WTC11 (cell line): ENCODE measurements at regions not wholly inside any gene's neighbourhood (a gene's known extent, or its start where the extent isn't known, plus 50 kb on each side); places are given as distances from the start of the nearest gene placed in this dataset.

Source experiments
- ATAC-seq: fragments of 200-7000 bp; cut with Tn5 transposase; 2 replicates; pipeline ENCODE4 v1.10.0; 2021; ENCODE audit warnings: mild to moderate bottlenecking, moderate library complexity
- CTCF ChIA-PET: fragments of 300-600 bp; sonication (Branson Sonifier 250); formaldehyde crosslinking; loops from one replicate; lab custom pipeline; 2021; ENCODE audit warnings: antibody characterized with exemption; lab: Charles Lee
- POLR2A ChIA-PET: fragments of 350-600 bp; sonication (Branson Sonifier 250); formaldehyde crosslinking; loops from one replicate; lab custom pipeline; 2021; ENCODE audit warnings: antibody characterized with exemption; lab: Charles Lee
- DNase-seq: peaks from one replicate; pipeline ENCODE4 v3.0.0; 2021; ENCODE audit warnings: low spot score
- H3K27ac Mint-ChIP-seq: 2 replicates; pipeline ENCODE4 v1.8.0; 2021; ENCODE audit warnings: mixed read lengths
- H3K27me3 Mint-ChIP-seq: 2 replicates; pipeline ENCODE4 v1.8.0; 2021; ENCODE audit warnings: low read depth, mild to moderate bottlenecking, moderate library complexity, mixed read lengths
- H3K36me3 Mint-ChIP-seq: 2 replicates; pipeline ENCODE4 v1.8.0; 2021; ENCODE audit warnings: mixed read lengths
- H3K4me1 Mint-ChIP-seq: 2 replicates; pipeline ENCODE4 v1.8.0; 2022; ENCODE audit warnings: mixed read lengths
- H3K4me3 Mint-ChIP-seq: 2 replicates; pipeline ENCODE4 v1.8.0; 2021; ENCODE audit warnings: mild to moderate bottlenecking, moderate library complexity, mixed read lengths
- H3K9me3 Mint-ChIP-seq: 2 replicates; pipeline ENCODE4 v1.8.0; 2021; ENCODE audit warnings: mixed read lengths
- AR ChIP-seq: fragments of 250-450 bp; sonication (Bioruptor Pico); IDR thresholded peaks from 2 replicates; pipeline ENCODE4 v1.9.0; 2021; ENCODE audit warnings: mild to moderate bottlenecking
- ATF1 ChIP-seq: sonication (generic); formaldehyde crosslinking; IDR thresholded peaks from 2 replicates; pipeline ENCODE4 v1.8.1; 2023; ENCODE audit warnings: mild to moderate bottlenecking, moderate library complexity, missing genetic modification reagents
- CBFB ChIP-seq: sonication (generic); formaldehyde crosslinking; IDR thresholded peaks from 2 replicates; pipeline ENCODE4 v1.8.1; 2022; ENCODE audit warnings: mild to moderate bottlenecking, low read depth, missing genetic modification reagents
- EMX1 ChIP-seq: fragments of 250-450 bp; sonication (Bioruptor Pico); IDR thresholded peaks from 2 replicates; pipeline ENCODE4 v1.8.0; 2021; ENCODE audit warnings: mild to moderate bottlenecking
- ESRRA ChIP-seq: sonication (generic); formaldehyde crosslinking; IDR thresholded peaks from 2 replicates; pipeline ENCODE4 v1.8.1; 2022; ENCODE audit warnings: mild to moderate bottlenecking, missing genetic modification reagents, borderline replicate concordance
- ETV6 ChIP-seq: sonication (generic); formaldehyde crosslinking; IDR thresholded peaks from 2 replicates; pipeline ENCODE4 v1.8.1; 2022; ENCODE audit warnings: mild to moderate bottlenecking, missing genetic modification reagents
- FOXK1 ChIP-seq: sonication (generic); formaldehyde crosslinking; IDR thresholded peaks from 2 replicates; pipeline ENCODE4 v1.8.0; 2022; ENCODE audit warnings: mild to moderate bottlenecking, moderate library complexity, missing genetic modification reagents
- IRF1 ChIP-seq: sonication (generic); formaldehyde crosslinking; IDR thresholded peaks from 2 replicates; pipeline ENCODE4 v1.8.0; 2023; ENCODE audit warnings: missing genetic modification reagents
- NR3C1 ChIP-seq: sonication (generic); formaldehyde crosslinking; conservative IDR thresholded peaks from 2 replicates; pipeline ENCODE4 v1.8.1; 2023; ENCODE audit warnings: low read depth, mild to moderate bottlenecking, missing genetic modification reagents
- PRRX2 ChIP-seq: fragments of 250-450 bp; sonication (Bioruptor Pico); IDR thresholded peaks from 2 replicates; pipeline ENCODE4 v1.8.0; 2021; ENCODE audit warnings: mild to moderate bottlenecking
- RORB ChIP-seq: fragments of 250-450 bp; sonication (Bioruptor Pico); IDR thresholded peaks from 2 replicates; pipeline ENCODE4 v1.9.0; 2021; ENCODE audit warnings: mild to moderate bottlenecking
- SP1 ChIP-seq: sonication (generic); formaldehyde crosslinking; conservative IDR thresholded peaks from 2 replicates; pipeline ENCODE4 v1.8.1; 2022; ENCODE audit warnings: missing genetic modification reagents
- ZNF138 ChIP-seq: sonication (generic); formaldehyde crosslinking; conservative IDR thresholded peaks from 2 replicates; pipeline ENCODE4 v1.8.1; 2022; ENCODE audit warnings: mild to moderate bottlenecking, moderate library complexity, missing genetic modification reagents
- ZNF232 ChIP-seq: sonication (generic); formaldehyde crosslinking; IDR thresholded peaks from 2 replicates; pipeline ENCODE4 v1.8.0; 2022; ENCODE audit warnings: mild to moderate bottlenecking, missing genetic modification reagents
- ZNF671 ChIP-seq: fragments of 250-450 bp; sonication (Bioruptor Pico); IDR thresholded peaks from 2 replicates; pipeline ENCODE4 v1.8.0; 2021; ENCODE audit warnings: mild to moderate bottlenecking
- TF ChIP-seq, protein P1 (sequence below): sonication (generic); formaldehyde crosslinking; IDR thresholded peaks from 2 replicates; pipeline ENCODE4 v1.8.1; 2023; ENCODE audit warnings: mild to moderate bottlenecking, missing genetic modification reagents
- TF ChIP-seq, protein P2 (sequence below): fragments of 250-450 bp; sonication (Bioruptor Pico); conservative IDR thresholded peaks from 2 replicates; pipeline ENCODE4 v1.9.0; 2021; ENCODE audit warnings: mild to moderate bottlenecking
- TF ChIP-seq, protein P3 (sequence below): sonication (generic); formaldehyde crosslinking; IDR thresholded peaks from 2 replicates; pipeline ENCODE4 v1.8.1; 2022; ENCODE audit warnings: low read depth, mild to moderate bottlenecking, moderate library complexity, missing genetic modification reagents, borderline replicate concordance
- TF ChIP-seq, protein P4 (sequence below): sonication (generic); formaldehyde crosslinking; IDR thresholded peaks from 2 replicates; pipeline ENCODE4 v1.8.1; 2023; ENCODE audit warnings: mild to moderate bottlenecking, missing genetic modification reagents
- TF ChIP-seq, protein P5 (sequence below): fragments of 250-450 bp; sonication (Bioruptor Pico); IDR thresholded peaks from 2 replicates; pipeline ENCODE4 v1.9.0; 2021; ENCODE audit warnings: mild to moderate bottlenecking

- TF ChIP-seq AR (no peak), RORB (no peak), ATF1 (CRISPR knock-in tag) (no peak), IRF1 (CRISPR knock-in tag) (no peak)
- TF ChIP-seq, protein P1, sequence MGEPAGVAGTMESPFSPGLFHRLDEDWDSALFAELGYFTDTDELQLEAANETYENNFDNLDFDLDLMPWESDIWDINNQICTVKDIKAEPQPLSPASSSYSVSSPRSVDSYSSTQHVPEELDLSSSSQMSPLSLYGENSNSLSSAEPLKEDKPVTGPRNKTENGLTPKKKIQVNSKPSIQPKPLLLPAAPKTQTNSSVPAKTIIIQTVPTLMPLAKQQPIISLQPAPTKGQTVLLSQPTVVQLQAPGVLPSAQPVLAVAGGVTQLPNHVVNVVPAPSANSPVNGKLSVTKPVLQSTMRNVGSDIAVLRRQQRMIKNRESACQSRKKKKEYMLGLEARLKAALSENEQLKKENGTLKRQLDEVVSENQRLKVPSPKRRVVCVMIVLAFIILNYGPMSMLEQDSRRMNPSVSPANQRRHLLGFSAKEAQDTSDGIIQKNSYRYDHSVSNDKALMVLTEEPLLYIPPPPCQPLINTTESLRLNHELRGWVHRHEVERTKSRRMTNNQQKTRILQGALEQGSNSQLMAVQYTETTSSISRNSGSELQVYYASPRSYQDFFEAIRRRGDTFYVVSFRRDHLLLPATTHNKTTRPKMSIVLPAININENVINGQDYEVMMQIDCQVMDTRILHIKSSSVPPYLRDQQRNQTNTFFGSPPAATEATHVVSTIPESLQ (CRISPR knock-in tag): no peak
- TF ChIP-seq, protein P2, sequence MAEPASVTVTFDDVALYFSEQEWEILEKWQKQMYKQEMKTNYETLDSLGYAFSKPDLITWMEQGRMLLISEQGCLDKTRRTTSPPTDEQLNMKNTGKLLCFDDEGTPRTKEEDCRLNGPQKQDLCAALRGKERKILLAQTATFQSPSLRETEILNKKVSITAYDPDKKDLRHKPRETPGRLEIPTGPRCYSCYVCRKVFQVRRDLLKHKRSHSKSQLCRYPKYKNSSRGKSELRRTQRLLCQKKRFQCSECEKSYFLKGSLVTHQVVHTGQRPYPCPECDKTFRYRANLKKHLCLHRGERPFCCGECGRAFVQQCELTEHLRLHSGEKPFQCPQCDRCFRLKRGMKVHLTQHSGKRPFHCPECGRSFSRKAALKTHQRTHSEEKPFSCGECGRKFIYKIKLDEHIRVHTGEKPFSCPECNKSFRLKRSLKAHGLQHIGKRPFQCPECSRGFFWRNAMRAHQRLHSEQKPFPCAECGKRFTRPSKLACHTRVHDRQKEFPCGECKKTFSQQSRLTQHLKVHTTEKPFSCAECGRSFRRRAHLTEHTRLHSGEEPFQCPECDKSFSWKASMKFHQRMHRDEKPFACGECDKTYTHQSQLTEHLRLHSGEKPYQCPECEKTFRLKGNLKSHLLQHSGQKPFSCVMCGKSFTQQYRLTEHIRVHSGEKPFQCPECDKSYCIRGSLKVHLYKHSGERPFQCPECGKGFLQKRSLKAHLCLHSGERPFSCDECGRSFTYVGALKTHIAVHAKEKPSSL (CRISPR knock-in tag): no peak
These were observed 356.2 kb downstream of the SNAPC1 start (continued) for GRCh38 chr14:62118461-62118860.

GRCh38 chr14:62118871-62119270, 356.7 kb downstream of the SNAPC1 start:
- Mint-ChIP-seq H3K4me1 (peaks cover 15% of the 10 kb centered on the region), H3K36me3 (no peaks in the 10 kb centered on the region), H3K4me3 (no peak overlapping the region), H3K27me3 (peaks cover 61% of the 10 kb centered on the region), H3K9me3 (no peaks in the 10 kb centered on the region), H3K27ac (no peak overlapping the region)
- ATAC-seq (no peak), DNase-seq (no peak)
- TF ChIP-seq ESRRA (no peak), FOXK1 (CRISPR knock-in tag) (no peak), NR3C1 (CRISPR knock-in tag) (no peak), CBFB (CRISPR knock-in tag) (no peak), EMX1 (CRISPR knock-in tag) (no peak), ZNF232 (no peak), ETV6 (CRISPR knock-in tag) (no peak), ZNF671 (CRISPR knock-in tag) (no peak), SP1 (CRISPR knock-in tag) (no peak), PRRX2 (no peak), ZNF138 (CRISPR knock-in tag) (no peak)
- TF ChIP-seq, protein P3, sequence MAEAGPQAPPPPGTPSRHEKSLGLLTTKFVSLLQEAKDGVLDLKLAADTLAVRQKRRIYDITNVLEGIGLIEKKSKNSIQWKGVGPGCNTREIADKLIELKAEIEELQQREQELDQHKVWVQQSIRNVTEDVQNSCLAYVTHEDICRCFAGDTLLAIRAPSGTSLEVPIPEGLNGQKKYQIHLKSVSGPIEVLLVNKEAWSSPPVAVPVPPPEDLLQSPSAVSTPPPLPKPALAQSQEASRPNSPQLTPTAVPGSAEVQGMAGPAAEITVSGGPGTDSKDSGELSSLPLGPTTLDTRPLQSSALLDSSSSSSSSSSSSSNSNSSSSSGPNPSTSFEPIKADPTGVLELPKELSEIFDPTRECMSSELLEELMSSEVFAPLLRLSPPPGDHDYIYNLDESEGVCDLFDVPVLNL: no peak
- TF ChIP-seq, protein P4, sequence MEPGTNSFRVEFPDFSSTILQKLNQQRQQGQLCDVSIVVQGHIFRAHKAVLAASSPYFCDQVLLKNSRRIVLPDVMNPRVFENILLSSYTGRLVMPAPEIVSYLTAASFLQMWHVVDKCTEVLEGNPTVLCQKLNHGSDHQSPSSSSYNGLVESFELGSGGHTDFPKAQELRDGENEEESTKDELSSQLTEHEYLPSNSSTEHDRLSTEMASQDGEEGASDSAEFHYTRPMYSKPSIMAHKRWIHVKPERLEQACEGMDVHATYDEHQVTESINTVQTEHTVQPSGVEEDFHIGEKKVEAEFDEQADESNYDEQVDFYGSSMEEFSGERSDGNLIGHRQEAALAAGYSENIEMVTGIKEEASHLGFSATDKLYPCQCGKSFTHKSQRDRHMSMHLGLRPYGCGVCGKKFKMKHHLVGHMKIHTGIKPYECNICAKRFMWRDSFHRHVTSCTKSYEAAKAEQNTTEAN: no peak
- TF ChIP-seq, protein P5, sequence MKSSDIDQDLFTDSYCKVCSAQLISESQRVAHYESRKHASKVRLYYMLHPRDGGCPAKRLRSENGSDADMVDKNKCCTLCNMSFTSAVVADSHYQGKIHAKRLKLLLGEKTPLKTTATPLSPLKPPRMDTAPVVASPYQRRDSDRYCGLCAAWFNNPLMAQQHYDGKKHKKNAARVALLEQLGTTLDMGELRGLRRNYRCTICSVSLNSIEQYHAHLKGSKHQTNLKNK: no peak
- ChIA-PET CTCF (interaction anchor here (1.2 kb wide), 1 partner anchor 224 kb away, joined by 4 read pairs; no protein-coding TSS in a partner anchor), POLR2A (no interaction called here)
